Suprapubic skin (tissue), 3 donors: ENCODE measurements at regions not wholly inside any gene's neighbourhood (a gene's known extent, or its start where the extent isn't known, plus 50 kb on each side); places are given as distances from the start of the nearest gene placed in this dataset.

Experiments
- POLR2A ChIP-seq, 2 donors: fragments of 450-650 bp; IDR thresholded peaks; one replicate each; pipeline ENCODE4 v1.6.1; 2017; ENCODE audit warnings: antibody characterized with exemption in 2 of 2, mild to moderate bottlenecking in 2 of 2, moderate library complexity in 2 of 2
- TF ChIP-seq, protein P1 (sequence below), 2 donors: fragments of 200-600 bp in 1 of 2; fragments of 450-650 bp in 1 of 2; sonication (generic) in 1 of 2; IDR thresholded peaks; one replicate each; pipeline ENCODE4 v1.5.1; 2016 to 2019; ENCODE audit warnings: antibody characterized with exemption in 2 of 2, mild to moderate bottlenecking in 1 of 2, moderate library complexity in 1 of 2

- no peak for TF ChIP-seq POLR2A (IDR thresholded peaks at IDR 0.05)
- TF ChIP-seq, protein P1, sequence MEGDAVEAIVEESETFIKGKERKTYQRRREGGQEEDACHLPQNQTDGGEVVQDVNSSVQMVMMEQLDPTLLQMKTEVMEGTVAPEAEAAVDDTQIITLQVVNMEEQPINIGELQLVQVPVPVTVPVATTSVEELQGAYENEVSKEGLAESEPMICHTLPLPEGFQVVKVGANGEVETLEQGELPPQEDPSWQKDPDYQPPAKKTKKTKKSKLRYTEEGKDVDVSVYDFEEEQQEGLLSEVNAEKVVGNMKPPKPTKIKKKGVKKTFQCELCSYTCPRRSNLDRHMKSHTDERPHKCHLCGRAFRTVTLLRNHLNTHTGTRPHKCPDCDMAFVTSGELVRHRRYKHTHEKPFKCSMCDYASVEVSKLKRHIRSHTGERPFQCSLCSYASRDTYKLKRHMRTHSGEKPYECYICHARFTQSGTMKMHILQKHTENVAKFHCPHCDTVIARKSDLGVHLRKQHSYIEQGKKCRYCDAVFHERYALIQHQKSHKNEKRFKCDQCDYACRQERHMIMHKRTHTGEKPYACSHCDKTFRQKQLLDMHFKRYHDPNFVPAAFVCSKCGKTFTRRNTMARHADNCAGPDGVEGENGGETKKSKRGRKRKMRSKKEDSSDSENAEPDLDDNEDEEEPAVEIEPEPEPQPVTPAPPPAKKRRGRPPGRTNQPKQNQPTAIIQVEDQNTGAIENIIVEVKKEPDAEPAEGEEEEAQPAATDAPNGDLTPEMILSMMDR (IDR thresholded peaks at IDR 0.05) = no peak
Measured at GRCh38 chr13:79831556-79831955, 350.6 kb downstream of the NDFIP2 start.
